ENCODE measurements at regions not wholly inside any gene's neighbourhood (a gene's known extent, or its start where the extent isn't known, plus 50 kb on each side); places are given as distances from the start of the nearest gene placed in this dataset.

- TF ChIP-seq CTCF (IDR thresholded peaks at IDR 0.05) (no peak), ZFX (IDR thresholded peaks at IDR 0.05; ENCODE audit: borderline replicate concordance) (no peak)
These were observed 353.2 kb downstream of the METTL4 start for GRCh38 chr18:2218101-2218500.

Measured in 22Rv1 (cell line).